ENCODE measurements at regions not wholly inside any gene's neighbourhood (a gene's known extent, or its start where the extent isn't known, plus 50 kb on each side); places are given as distances from the start of the nearest gene placed in this dataset.

DNA sequence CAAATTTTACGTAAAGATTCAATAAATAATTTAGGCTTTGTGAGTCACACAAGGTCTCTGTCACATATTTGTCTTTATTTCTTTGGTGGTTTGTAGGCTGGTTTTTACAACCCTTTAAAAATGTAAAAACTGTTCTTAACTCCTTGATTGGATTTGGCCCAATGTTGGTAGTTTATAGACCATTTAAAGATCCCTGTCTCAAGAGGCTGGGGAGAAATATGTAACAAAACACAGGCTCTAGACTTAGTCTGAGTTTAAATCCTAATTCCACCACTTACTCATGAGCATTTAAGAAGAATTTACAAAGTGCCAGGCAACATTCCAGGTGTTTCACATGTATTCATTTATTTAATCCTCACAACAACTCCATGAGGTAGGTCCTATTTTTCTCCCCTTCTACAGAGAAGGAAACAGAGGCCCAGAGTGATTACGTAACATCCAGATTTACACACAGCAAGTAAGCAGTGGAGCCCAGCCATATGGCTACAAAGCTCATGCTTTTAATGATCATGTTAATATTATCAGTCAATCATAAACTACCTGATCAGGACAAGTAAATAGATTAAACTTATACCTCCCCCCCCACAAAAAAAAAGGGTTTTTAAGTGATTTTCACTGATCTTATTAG lies 416.6 kb upstream of the ACVR2A start:
- Histone ChIP-seq H4K20me1 (ENCODE audit: control insufficient read depth, insufficient read depth, insufficient read length) (no peaks in the 10 kb centered on the region), H3K23ac (ENCODE audit: insufficient read length, low read depth, low read length) (no peak overlapping the region), H2BK12ac (ENCODE audit: insufficient read length, low read depth, low read length) (no peak overlapping the region), H4K8ac (replicated peaks; ENCODE audit: insufficient read length, low read depth, low read length) (no peak overlapping the region), H3K23me2 (ENCODE audit: insufficient read length, low read depth, low read length, poor library complexity, severe bottlenecking) (no peaks in the 10 kb centered on the region), H3K79me2 (ENCODE audit: insufficient read depth, low read length) (no peaks in the 10 kb centered on the region), H3K9ac (ENCODE audit: extremely low read depth, insufficient read length, low read length) (no peak overlapping the region), H3K4ac (ENCODE audit: low read depth, low read length) (no peak overlapping the region), H3T11ph (ENCODE audit: low read length) (no peak overlapping the region), H3K27ac (ENCODE audit: insufficient read length, low read depth, low read length) (no peak overlapping the region), H3K56ac (ENCODE audit: insufficient read length, low read depth, low read length) (no peak overlapping the region), H3K14ac (ENCODE audit: insufficient read depth, low read length) (no peak overlapping the region), H2BK120ac (ENCODE audit: low read depth, low read length, poor library complexity, severe bottlenecking) (no peak overlapping the region), H2AK5ac (ENCODE audit: insufficient read length, low read length) (no peak overlapping the region), H4K5ac (ENCODE audit: insufficient read length, low read depth, low read length) (no peak overlapping the region), H2BK15ac (ENCODE audit: low read depth, low read length) (no peak overlapping the region), H2AFZ (ENCODE audit: low read length) (no peak overlapping the region), H2BK20ac (ENCODE audit: low read depth, low read length, poor library complexity, severe bottlenecking) (no peak overlapping the region), H3K18ac (ENCODE audit: insufficient read length, low read depth, low read length) (no peak overlapping the region), H3K4me1 (ENCODE audit: insufficient read depth, low read length) (no peaks in the 10 kb centered on the region), H2BK5ac (ENCODE audit: insufficient read length, low read length) (no peak overlapping the region), H4K91ac (ENCODE audit: insufficient read length, low read depth, low read length) (no peak overlapping the region), H3K79me1 (ENCODE audit: insufficient read depth, low read depth, low read length, poor library complexity, severe bottlenecking) (no peaks in the 10 kb centered on the region), H3K27me3 (ENCODE audit: insufficient read depth, low read length) (no peaks in the 10 kb centered on the region), H3K9me3 (ENCODE audit: control insufficient read depth, low read depth, low read length) (no peaks in the 10 kb centered on the region), H3K4me2 (ENCODE audit: insufficient read depth, insufficient read length, low read length) (no peak overlapping the region)
- Mint-ChIP-seq H3K27me3 (ENCODE audit: low read depth) (no peaks in the 10 kb centered on the region), H3K4me3 (no peak overlapping the region), H3K9me3 (no peaks in the 10 kb centered on the region), H3K27ac (no peak overlapping the region), H3K4me1 (peaks cover 8 to 9% of the 10 kb centered on the region in 2 experiments; a peak in 3 of 4 replicates), H3K36me3 (ENCODE audit: insufficient read depth in 1 of 3, low read depth in 3 of 3) (no peaks in the 10 kb centered on the region)
- DNase-seq = no peak
- no peak for TF ChIP-seq CTCF (conservative IDR thresholded peaks at IDR 0.05)
- WGBS (ENCODE audit: extremely low coverage, insufficient read length, low lambda C conversion rate) = no CpG with 5 or more reads among the region's 2 CpGs
